DND-41 (cell line): ENCODE measurements at regions not wholly inside any gene's neighbourhood (a gene's known extent, or its start where the extent isn't known, plus 50 kb on each side); places are given as distances from the start of the nearest gene placed in this dataset.
A peak's percentile ranks its signal among the peaks of the same experiment; 100 is the strongest.
"Not testable (repeated sequence)": the region's sequence is repeated elsewhere in the genome, so short reads cannot be mapped to it uniquely, and the experiment has no call there.

Experiments
- ATAC-seq: fragments of 200-7000 bp; cut with Tn5 transposase; 3 replicates; pipeline ENCODE4 v1.9.1; 2021; ENCODE audit warnings: low read depth; ENCODE audit not compliant: insufficient read depth
- DNase-seq: peaks from one replicate; pipeline ENCODE4 v3.0.0-alpha.2; 2020
- H2AFZ ChIP-seq: 2 replicates; pipeline ENCODE4 v1.6.0; 2012; ENCODE audit warnings: low read depth, low read length
- H3K27ac ChIP-seq: 2 replicates; pipeline ENCODE4 v1.5.1; 2012; ENCODE audit warnings: low read length, inconsistent platforms
- H3K27me3 ChIP-seq: fragments of 200-600 bp; sonication (generic); 2 replicates; pipeline ENCODE4 v1.6.0; 2012; ENCODE audit warnings: low read length, mild to moderate bottlenecking, inconsistent platforms; ENCODE audit not compliant: insufficient read depth, poor library complexity
- H3K36me3 ChIP-seq: 2 replicates; pipeline ENCODE4 v1.5.1; 2012; ENCODE audit warnings: low read length, inconsistent platforms; ENCODE audit not compliant: insufficient read depth
- H3K4me1 ChIP-seq: 2 replicates; pipeline ENCODE4 v1.5.1; 2012; ENCODE audit warnings: mild to moderate bottlenecking, low read length; ENCODE audit not compliant: insufficient read depth
- H3K4me2 ChIP-seq: 2 replicates; pipeline ENCODE4 v1.6.0; 2012; ENCODE audit warnings: mild to moderate bottlenecking, moderate library complexity, low read length, inconsistent platforms; ENCODE audit not compliant: insufficient read depth
- H3K4me3 ChIP-seq, 2 experiments: fragments of 200-600 bp in 1 of 2; shearing (Covaris generic) in 1 of 2; 2 replicates each; pipeline ENCODE4 v1.5.1; 2012 to 2016; ENCODE audit warnings: inconsistent platforms in 2 of 2, low read length in 2 of 2, mild to moderate bottlenecking in 2 of 2, low read depth in 1 of 2, moderate library complexity in 1 of 2
- H3K79me2 ChIP-seq: 2 replicates; pipeline ENCODE4 v1.6.0; 2012; ENCODE audit warnings: low read length, inconsistent platforms; ENCODE audit not compliant: insufficient read depth
- H3K9ac ChIP-seq: 2 replicates; pipeline ENCODE4 v1.6.0; 2012; ENCODE audit warnings: low read depth, mild to moderate bottlenecking, inconsistent platforms, low read length, moderate library complexity
- H3K9me3 ChIP-seq: 2 replicates; pipeline ENCODE4 v1.5.1; 2012; ENCODE audit warnings: low read length, moderate library complexity, mild to moderate bottlenecking, inconsistent platforms; ENCODE audit not compliant: insufficient read depth, severe bottlenecking
- H4K20me1 ChIP-seq: 2 replicates; pipeline ENCODE4 v1.6.0; 2012; ENCODE audit warnings: low read length; ENCODE audit not compliant: insufficient read depth
- EZH2 ChIP-seq: IDR thresholded peaks from 3 replicates; pipeline ENCODE4 v1.6.1; 2012; ENCODE audit warnings: borderline replicate concordance, low read depth, mild to moderate bottlenecking, moderate library complexity, low read length, inconsistent platforms; ENCODE audit not compliant: severe bottlenecking
- TF ChIP-seq, protein P1 (sequence below): IDR thresholded peaks from 2 replicates; pipeline ENCODE4 v1.5.1; 2012; ENCODE audit warnings: borderline replicate concordance, low read length, moderate library complexity, mild to moderate bottlenecking; ENCODE audit not compliant: poor library complexity, severe bottlenecking; ENCODE audit errors: extremely low read depth

DNA sequence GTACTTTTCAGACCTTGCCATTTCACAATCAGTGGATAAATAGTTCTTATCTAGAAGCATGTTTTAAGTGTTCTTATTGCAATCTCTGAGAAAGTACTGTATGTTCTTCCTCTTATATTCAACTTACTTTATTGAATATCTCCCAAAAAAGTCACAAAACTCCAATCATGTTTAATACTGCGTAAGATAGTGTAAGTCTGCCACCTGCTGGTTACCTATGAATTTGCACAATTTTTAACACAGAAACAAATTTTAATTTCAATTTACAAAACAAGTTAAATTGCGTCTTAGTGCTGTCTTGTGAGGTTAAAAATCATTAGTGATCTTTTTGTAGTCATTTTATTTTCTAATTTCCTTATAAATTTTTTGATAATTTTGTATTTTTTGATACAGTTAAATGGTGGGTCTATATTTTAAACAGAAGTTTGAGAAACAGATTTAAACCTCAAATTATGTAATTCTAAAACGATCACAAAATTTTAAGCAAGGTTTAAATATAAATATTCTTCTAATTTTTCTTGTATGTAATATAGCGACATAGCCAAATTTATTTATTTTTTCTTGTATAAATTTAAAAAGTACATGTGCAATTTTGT, 115.8 kb downstream of the EMB start:
- no peak for DNase-seq
- Histone ChIP-seq H3K9ac (no peak overlapping the region), H3K4me3 (no peak overlapping the region), H3K9me3 (peaks cover 7% of the 10 kb centered on the region), H3K36me3 (peaks cover 3% of the 10 kb centered on the region; the same call in 1 of the 2 replicates), H3K27ac (no peak overlapping the region), H3K79me2 (no peaks in the 10 kb centered on the region), H2AFZ (no peak overlapping the region), H3K27me3 (no peaks in the 10 kb centered on the region), H4K20me1 (no peaks in the 10 kb centered on the region), H3K4me2 (no peak overlapping the region), H3K4me1 (no peaks in the 10 kb centered on the region)
- peak; percentile 55; the same call in 2 of the 3 replicates for ATAC-seq
- TF ChIP-seq, protein P1, sequence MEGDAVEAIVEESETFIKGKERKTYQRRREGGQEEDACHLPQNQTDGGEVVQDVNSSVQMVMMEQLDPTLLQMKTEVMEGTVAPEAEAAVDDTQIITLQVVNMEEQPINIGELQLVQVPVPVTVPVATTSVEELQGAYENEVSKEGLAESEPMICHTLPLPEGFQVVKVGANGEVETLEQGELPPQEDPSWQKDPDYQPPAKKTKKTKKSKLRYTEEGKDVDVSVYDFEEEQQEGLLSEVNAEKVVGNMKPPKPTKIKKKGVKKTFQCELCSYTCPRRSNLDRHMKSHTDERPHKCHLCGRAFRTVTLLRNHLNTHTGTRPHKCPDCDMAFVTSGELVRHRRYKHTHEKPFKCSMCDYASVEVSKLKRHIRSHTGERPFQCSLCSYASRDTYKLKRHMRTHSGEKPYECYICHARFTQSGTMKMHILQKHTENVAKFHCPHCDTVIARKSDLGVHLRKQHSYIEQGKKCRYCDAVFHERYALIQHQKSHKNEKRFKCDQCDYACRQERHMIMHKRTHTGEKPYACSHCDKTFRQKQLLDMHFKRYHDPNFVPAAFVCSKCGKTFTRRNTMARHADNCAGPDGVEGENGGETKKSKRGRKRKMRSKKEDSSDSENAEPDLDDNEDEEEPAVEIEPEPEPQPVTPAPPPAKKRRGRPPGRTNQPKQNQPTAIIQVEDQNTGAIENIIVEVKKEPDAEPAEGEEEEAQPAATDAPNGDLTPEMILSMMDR, result peak; percentile 84
- no peak for TF ChIP-seq EZH2

DNA sequence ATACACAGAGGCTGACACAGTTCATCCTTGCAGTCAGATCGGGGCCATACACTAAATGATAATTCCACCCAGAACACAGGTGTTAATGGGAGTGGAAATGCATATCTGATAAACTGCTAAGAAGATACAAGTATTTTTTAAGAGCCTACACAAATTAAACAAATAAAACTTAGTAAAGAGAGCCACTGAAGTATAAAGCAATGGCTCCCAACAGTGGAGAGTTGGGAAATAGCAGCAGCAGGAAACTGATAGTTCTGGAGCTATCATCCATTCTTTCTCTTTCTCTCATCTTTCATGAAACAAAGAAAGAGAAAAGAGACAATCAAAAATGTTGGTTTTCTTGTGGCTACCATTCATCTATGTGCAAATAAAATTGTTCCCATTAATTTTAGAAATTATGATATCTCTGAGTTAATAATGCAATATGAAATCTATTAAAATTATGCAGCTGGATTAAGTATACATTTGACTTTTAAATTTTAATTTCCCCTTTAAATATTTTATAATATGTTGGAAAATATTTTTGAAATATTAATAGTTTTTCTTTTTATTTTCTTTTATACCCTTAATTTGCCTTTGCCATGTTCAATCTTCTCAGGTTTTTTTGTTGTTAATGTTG, 120.8 kb downstream of the EMB start:
- H3K9me3 ChIP-seq, result peaks cover 2% of the 10 kb centered on the region
- H2AFZ ChIP-seq, result no peak overlapping the region
- peaks cover 7% of the 10 kb centered on the region for H3K4me1 ChIP-seq
- DNase-seq (peak; percentile 16), ATAC-seq (peak; percentile 61; the same call in 2 of the 3 replicates)
- no peak overlapping the region for H3K4me2 ChIP-seq
- 0 out of 2 replicates have a peak overlapping the region, but pooled peaks have one; percentile 33 for H3K27ac ChIP-seq
- H3K27me3 ChIP-seq, result no peaks in the 10 kb centered on the region
- TF ChIP-seq, protein P1, result peak; percentile 82
- no peak for TF ChIP-seq EZH2
- H3K36me3 ChIP-seq, result no peaks in the 10 kb centered on the region
- H3K9ac ChIP-seq, result no peak overlapping the region
- no peak overlapping the region for H3K4me3 ChIP-seq
- no peaks in the 10 kb centered on the region for H4K20me1 ChIP-seq
- H3K79me2 ChIP-seq, result no peaks in the 10 kb centered on the region

DNA sequence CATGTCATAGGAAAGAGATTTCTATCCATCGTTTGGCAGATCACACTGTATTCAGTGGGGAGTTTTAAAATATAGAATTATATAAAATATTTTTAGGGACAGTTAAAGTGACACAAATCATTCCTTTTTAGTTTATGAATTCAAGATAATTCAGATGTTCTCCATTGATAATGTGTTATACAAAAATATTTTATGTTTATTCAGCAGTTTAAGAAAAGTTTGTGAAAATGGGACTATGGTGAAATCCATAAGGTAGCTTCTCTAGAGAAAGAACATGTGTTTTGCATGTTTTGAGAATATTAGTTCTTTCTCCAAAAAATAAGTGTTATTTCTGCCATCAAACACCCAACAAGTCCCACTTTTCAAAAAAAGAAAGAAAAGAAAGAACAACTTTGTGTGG, 122.9 kb downstream of the EMB start:
- no peak overlapping the region for H2AFZ ChIP-seq
- DNase-seq (no peak), ATAC-seq (no peak)
- H3K4me3 ChIP-seq, result no peak overlapping the region
- no peaks in the 10 kb centered on the region for H3K79me2 ChIP-seq
- H3K27me3 ChIP-seq, result no peaks in the 10 kb centered on the region
- H3K4me1 ChIP-seq, result peaks cover 7% of the 10 kb centered on the region
- no peaks in the 10 kb centered on the region for H4K20me1 ChIP-seq
- no peaks in the 10 kb centered on the region for H3K9me3 ChIP-seq
- no peak overlapping the region for H3K4me2 ChIP-seq
- no peak overlapping the region for H3K27ac ChIP-seq
- TF ChIP-seq, protein P1, result no peak
- TF ChIP-seq EZH2, result no peak
- no peak overlapping the region for H3K9ac ChIP-seq
- no peaks in the 10 kb centered on the region for H3K36me3 ChIP-seq

DNA sequence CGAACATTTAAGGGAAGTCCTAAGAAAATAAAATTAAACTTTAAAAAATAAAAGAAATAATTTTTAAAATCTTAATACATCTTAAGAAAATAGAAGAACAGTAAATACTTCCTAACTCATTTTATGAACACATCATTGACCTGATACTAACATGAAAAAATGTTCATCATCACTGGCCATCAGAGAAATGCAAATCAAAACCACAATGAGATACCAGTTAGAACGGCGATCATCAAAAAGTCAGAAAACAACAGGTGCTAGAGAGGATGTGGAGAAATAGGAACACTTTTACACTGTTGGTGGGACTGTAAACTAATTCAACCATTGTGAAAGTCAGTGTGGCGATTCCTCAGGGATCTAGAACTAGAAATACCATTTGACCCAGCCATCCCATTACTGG, 134.6 kb downstream of the EMB start:
- not testable (repeated sequence) for H3K27ac ChIP-seq, H3K4me2 ChIP-seq, H3K9ac ChIP-seq, DNase-seq, H3K4me1 ChIP-seq, H3K36me3 ChIP-seq, H3K4me3 ChIP-seq, H3K27me3 ChIP-seq, H3K9me3 ChIP-seq, ATAC-seq, H3K79me2 ChIP-seq, H4K20me1 ChIP-seq, H2AFZ ChIP-seq
